ENCODE measurements at regions not wholly inside any gene's neighbourhood (a gene's known extent, or its start where the extent isn't known, plus 50 kb on each side); places are given as distances from the start of the nearest gene placed in this dataset.

- H3K27ac ChIP-seq, result no peak overlapping the region
- H3K27me3 ChIP-seq, result no peaks in the 10 kb centered on the region
- H3K4me3 ChIP-seq, result no peak overlapping the region
- DNase-seq (ENCODE audit: extremely low spot score in 2 of 2), result no peak
- no peaks in the 10 kb centered on the region for H3K36me3 ChIP-seq
- no peaks in the 10 kb centered on the region for H3K9me3 ChIP-seq
- TF ChIP-seq CTCF (IDR thresholded peaks at IDR 0.05) (no peak), POLR2A (IDR thresholded peaks at IDR 0.05) (no peak), POLR2AphosphoS5 (IDR thresholded peaks at IDR 0.05; ENCODE audit: insufficient read depth in 1 of 2, low read depth in 1 of 2) (no peak)
- intact Hi-C loops (cut with DNase I), result loop anchor here (5.0 kb wide), 1 partner anchor 1986 kb away; no protein-coding TSS in a partner anchor
- H3K4me1 ChIP-seq, result no peaks in the 10 kb centered on the region
Observed at GRCh38 chr4:55758570-55758969, 61.0 kb upstream of the EXOC1L start.

GRCh38 chr4:55762819-55763218 lies 56.8 kb upstream of the EXOC1L start:
- no peak for DNase-seq (ENCODE audit: extremely low spot score in 2 of 2)
- Histone ChIP-seq H3K4me3 (no peak overlapping the region), H3K27ac (no peak overlapping the region), H3K36me3 (no peaks in the 10 kb centered on the region), H3K9me3 (no peaks in the 10 kb centered on the region), H3K4me1 (no peaks in the 10 kb centered on the region), H3K27me3 (no peaks in the 10 kb centered on the region)
- intact Hi-C loops (cut with DNase I), result no loop called here
- TF ChIP-seq CTCF (IDR thresholded peaks at IDR 0.05) (no peak), POLR2A (IDR thresholded peaks at IDR 0.05) (no peak), POLR2AphosphoS5 (IDR thresholded peaks at IDR 0.05; ENCODE audit: insufficient read depth in 1 of 2, low read depth in 1 of 2) (no peak)

- no peak overlapping the region for H3K27ac ChIP-seq
- no peak for DNase-seq (ENCODE audit: extremely low spot score in 2 of 2)
- H3K36me3 ChIP-seq, result no peaks in the 10 kb centered on the region
- no peak for TF ChIP-seq CTCF (IDR thresholded peaks at IDR 0.05)
- no peak for TF ChIP-seq POLR2A (IDR thresholded peaks at IDR 0.05)
- no peak for TF ChIP-seq POLR2AphosphoS5 (IDR thresholded peaks at IDR 0.05; ENCODE audit: insufficient read depth in 1 of 2, low read depth in 1 of 2)
- H3K27me3 ChIP-seq, result no peaks in the 10 kb centered on the region
- H3K9me3 ChIP-seq, result no peaks in the 10 kb centered on the region
- H3K4me3 ChIP-seq, result no peak overlapping the region
- H3K4me1 ChIP-seq, result no peaks in the 10 kb centered on the region
- intact Hi-C loops (cut with DNase I), result no loop called here
Observed at GRCh38 chr4:55763996-55764395, 55.6 kb upstream of the EXOC1L start.

GRCh38 chr4:55765070-55765469 lies 54.5 kb upstream of the EXOC1L start:
- intact Hi-C loops (cut with DNase I), result no loop called here
- Histone ChIP-seq H3K4me3 (no peak overlapping the region), H3K9me3 (no peaks in the 10 kb centered on the region), H3K36me3 (no peaks in the 10 kb centered on the region), H3K27me3 (no peaks in the 10 kb centered on the region), H3K27ac (no peak overlapping the region), H3K4me1 (no peaks in the 10 kb centered on the region)
- TF ChIP-seq POLR2AphosphoS5 (IDR thresholded peaks at IDR 0.05; ENCODE audit: insufficient read depth in 1 of 2, low read depth in 1 of 2), result no peak
- TF ChIP-seq CTCF (IDR thresholded peaks at IDR 0.05), result no peak
- TF ChIP-seq POLR2A (IDR thresholded peaks at IDR 0.05), result no peak
- no peak for DNase-seq (ENCODE audit: extremely low spot score in 2 of 2)

- H3K36me3 ChIP-seq, result no peaks in the 10 kb centered on the region
- no peak for TF ChIP-seq CTCF (IDR thresholded peaks at IDR 0.05)
- TF ChIP-seq POLR2AphosphoS5 (IDR thresholded peaks at IDR 0.05; ENCODE audit: insufficient read depth in 1 of 2, low read depth in 1 of 2), result no peak
- no peak for TF ChIP-seq POLR2A (IDR thresholded peaks at IDR 0.05)
- no peak for DNase-seq (ENCODE audit: extremely low spot score in 2 of 2)
- H3K27ac ChIP-seq, result no peak overlapping the region
- H3K27me3 ChIP-seq, result no peaks in the 10 kb centered on the region
- no peak overlapping the region for H3K4me3 ChIP-seq
- intact Hi-C loops (cut with DNase I), result no loop called here
- H3K9me3 ChIP-seq, result no peaks in the 10 kb centered on the region
- H3K4me1 ChIP-seq, result no peaks in the 10 kb centered on the region
Observed at GRCh38 chr4:55768291-55768690, 51.3 kb upstream of the EXOC1L start.

Measured in vagina (tissue), 2 donors.